GM21526 (cell line): ENCODE measurements at regions not wholly inside any gene's neighbourhood (a gene's known extent, or its start where the extent isn't known, plus 50 kb on each side); places are given as distances from the start of the nearest gene placed in this dataset.

Experiments used
- ATAC-seq: cut with Tn5 transposase; IDR thresholded peaks from one replicate; pipeline ENCODE4 v1.9.1; 2021; ENCODE audit warnings: moderate library complexity; ENCODE audit not compliant: unreplicated experiment, low FRiP score

DNA sequence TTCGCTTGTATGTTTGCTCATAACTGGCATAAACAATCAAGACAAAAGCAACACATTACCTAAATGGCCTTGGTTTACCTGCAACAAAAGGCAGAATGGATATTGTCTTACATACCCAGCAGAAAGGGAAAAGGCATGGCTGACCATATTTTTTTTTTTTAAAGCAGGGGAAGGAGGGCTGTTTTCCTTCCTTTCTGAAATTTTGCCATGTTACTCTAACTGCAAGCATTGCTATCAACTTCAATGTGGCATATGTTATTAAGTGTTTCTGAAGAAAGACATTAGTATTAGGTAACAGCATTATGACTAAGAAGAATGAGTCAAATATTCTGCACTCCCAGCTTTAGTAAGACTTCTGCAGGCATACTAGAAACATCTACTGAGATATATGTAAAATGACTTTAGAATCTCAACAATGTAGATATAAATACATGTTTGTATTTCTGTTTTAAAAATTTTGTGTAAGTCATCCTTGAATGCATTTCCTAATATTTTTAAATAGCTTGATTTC lies 512.6 kb upstream of the FAM241A start:
- no peak for ATAC-seq

DNA sequence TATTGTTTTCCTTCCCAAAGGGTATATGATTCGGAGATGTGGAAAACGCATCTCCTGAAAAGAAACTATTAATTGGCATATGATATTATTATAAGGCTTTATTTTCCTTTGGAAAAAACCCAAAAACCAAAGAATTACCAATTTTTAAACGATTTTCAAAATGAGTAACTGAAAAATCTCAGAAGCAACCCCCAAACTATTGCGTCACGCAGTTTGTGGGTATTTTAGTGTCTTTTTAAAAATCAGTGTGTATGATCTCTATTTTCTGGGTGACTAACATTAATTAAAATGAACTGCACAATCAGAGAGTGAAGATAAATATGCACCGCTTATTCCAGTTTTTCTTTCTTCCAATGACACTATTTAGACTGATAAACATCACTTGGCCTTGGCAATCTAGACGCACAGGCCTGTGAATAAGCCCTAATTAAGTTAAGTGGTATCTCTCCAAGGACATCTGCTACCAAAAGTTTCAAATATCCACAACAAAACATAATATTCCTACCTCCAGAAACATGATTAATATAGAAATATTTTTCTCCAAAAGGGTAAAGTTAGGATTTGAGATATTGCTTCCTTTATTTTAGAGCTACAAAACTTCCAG lies 511.5 kb upstream of the FAM241A start:
- ATAC-seq: no peak

DNA sequence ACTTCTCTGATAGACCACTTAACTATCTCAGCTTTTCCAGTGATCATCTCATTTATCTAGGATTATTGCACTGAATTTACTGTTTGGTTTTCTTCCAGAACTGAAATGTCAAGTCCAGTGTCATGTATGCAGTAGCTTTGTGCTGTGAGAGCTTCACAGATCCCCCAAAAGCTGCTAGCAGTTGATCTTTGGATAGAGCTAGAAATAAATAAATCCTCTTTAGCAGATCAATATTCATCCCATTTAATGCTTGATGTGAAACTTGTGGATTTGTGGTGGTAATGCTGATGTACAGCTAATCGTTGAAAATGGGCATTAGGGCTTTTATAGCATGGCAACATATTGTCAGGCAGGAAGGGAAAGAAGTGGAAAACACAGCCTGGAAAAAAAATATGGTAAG lies 509.6 kb upstream of the FAM241A start:
- no peak for ATAC-seq

DNA sequence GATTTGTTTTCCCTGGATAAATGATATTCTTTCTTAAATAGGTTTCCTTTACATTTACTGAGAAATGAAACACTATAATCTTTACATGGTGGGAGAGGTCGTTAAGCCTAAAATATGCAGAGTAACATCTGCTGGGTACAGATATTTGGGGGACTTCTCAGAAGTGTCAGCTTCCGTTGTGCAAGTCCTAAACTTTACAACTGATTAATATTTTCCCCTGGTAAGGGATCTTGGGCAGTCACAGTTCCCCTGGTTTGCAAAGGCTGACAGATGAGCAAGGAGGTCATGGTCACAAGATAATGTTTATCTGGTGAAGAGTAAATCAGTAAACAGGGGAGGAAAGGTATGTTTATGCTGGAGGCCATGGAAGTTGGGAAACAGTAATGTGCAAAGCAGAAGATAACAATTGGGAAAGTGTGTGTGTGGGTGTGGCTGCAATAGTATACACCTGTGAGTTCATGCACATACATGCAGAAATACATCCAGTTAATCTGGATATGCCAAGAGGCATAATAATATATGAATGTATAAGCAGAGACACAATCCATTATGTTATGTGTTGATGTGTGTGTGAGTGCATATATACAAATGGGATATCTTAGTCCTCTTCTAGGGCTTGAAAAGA lies 508.2 kb upstream of the FAM241A start:
- ATAC-seq: no peak

DNA sequence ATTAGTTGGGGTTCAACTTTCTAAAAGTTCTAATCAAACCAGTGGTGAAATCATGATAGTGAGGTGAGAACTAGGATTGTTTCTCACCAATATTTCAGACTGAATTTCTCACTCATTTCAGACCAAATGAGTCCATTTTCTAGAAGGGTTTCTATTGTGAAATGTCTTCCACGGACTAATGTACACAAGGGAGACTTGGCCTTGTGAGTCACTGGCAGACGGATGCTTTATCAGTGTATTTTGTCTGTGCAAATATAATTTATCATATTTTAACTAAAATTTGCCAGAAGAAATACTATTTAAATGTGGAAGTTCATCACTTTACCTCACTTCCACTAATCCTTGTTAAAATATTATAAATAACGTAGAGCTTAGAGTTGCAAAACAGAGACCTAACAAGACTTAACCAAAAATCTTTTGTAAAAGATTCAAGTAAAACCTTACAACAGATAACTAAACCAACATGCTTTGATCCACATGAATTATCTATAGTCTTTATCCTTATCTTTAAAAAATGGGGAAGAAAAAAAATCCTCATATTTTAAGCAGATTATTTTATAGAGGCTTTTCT lies 506.0 kb upstream of the FAM241A start:
- ATAC-seq: no peak

DNA sequence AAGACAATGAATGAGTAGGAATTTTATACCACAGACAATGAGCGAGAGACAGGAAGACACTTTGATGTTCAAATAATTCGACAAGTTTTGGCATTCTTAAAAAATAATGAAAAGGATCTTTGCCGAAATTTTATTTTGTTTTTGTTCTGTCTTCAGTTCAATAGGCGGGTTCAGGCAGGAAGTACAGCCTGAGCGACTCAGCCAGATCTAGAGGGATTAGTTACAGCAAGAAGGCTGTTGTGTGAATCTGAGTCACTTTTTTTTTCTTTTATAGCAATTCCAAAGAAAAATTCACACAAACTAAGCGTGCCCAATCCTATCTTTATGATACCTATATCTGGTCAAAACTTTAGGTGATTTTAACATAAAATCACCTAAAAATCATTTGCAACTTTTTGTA lies 505.4 kb upstream of the FAM241A start:
- ATAC-seq: no peak

DNA sequence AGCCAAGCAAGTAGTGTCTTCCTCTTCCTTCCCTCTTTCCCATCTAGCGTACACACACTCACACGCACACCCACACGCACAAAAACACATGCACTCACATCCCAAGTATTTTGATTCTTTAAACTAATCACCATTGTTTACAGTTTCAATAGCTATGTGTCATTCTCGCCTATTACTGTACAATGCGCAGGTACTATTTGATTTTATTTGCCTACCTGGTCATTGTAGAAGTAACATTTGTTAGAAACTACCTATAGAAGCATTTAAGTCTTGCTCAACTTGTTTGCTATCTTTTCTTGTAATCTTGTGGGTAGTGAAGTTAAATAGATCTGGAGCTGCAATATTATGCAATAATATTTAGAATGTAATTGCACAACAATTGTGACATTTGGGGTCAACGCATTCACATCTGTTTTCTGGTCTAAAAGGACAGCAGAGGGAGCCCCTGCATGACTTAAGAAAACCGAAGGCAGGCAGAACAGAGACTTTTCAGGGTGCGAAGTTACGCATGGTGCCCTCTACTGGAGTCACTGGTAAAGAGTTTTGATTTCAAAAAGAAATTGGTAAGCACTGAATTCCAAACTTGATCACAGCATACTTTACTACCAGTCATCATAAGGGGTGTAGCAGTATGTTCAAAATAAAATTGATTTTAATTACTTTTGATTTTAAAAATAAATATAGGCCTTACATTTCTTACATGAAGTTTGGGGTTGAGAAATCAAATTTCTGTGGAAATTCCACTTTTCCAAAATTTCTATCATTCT lies 503.3 kb upstream of the FAM241A start:
- peak; percentile 96 for ATAC-seq

DNA sequence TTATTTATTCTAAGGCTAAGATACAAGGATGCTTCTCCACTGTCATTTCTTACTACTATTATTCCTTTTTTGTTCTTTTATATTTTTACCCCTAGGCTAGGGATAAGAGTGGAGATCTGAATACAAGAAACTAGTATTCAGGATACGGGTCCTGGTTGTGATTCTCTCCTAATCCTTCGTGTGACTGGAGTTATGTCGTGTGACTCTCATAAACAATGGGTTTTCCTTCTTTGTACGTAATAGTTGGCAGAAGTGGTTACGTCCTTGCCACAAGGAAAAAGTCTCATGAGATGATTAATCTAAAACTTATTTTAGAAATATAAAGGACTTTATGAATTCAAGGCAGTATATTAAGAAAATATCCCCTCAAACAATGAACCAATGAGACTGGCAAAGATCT lies 497.2 kb upstream of the FAM241A start:
- no peak for ATAC-seq

DNA sequence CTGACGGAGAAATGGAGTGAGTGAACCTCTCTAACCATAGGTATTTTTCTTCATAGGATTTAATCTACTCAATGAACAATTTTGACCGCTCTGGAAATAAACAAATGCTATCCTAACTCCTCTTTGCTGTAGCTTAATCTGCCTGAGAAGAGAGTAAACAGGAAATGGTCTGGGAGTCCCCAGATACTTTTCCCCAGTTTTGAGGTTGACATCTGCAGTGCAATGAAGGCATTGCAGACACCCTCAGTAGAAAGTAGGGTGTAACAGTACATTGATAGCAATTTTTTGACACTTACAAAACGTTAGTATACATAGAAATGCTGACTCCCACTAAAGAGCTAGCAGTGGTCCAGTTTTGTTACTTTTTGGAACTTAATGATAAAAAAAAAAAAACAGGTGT lies 495.9 kb upstream of the FAM241A start:
- ATAC-seq: no peak

DNA sequence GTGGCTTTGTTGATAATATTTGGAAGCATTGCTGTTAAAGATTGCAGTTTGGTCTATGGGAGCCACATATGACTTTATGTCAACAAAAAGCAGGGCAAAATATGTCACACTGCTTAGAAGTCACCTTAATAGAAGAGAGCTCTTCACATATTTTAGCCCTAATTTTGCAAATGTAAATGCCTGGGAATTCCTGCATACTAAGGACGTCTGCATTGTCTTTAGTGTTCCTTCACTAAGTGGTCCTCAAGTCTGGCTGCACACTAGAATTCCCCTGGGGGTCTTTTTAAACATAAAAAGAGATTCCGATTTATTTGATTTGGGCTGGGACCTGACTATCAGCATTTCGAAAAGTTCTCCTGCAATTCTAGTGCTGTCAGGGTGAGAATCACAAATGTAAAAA lies 495.1 kb upstream of the FAM241A start:
- ATAC-seq: no peak

DNA sequence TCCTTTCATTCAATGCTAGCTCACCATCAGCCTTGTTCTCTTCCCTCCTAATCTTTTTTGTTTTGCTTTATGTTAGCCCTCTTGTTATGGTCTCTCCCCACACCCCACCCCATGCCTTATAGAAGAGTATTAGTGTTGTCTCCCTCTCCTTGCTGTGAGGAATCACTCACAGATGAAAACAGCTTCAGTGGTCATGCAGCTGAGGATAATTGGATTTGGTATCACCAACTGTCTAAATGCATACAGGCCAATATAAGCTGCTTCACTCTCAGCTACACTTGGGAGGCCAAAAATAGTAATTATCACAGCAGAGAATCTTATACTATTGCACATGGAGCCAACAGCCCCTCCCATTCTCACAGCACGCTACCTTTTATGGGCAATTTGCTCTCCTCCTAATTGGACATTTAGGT lies 494.6 kb upstream of the FAM241A start:
- ATAC-seq: no peak

DNA sequence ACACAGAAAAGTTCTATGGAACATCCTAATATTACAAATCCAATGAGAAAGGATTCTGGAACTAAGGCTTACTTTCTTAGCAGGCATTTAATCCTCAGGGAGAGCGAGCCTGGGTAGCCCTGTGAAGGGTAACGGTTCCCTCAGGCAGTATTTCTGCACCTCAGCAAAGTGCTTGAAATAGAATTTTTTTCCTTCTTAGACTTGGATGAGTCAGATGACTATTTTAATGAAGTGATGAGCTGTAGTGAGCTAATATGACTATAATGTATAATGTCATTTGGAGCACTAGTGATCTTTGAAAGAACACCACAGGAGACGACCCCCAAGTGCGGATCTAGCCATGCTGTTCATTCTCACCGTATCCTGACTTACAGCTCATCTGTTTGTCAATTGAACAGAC lies 493.0 kb upstream of the FAM241A start:
- ATAC-seq: no peak

DNA sequence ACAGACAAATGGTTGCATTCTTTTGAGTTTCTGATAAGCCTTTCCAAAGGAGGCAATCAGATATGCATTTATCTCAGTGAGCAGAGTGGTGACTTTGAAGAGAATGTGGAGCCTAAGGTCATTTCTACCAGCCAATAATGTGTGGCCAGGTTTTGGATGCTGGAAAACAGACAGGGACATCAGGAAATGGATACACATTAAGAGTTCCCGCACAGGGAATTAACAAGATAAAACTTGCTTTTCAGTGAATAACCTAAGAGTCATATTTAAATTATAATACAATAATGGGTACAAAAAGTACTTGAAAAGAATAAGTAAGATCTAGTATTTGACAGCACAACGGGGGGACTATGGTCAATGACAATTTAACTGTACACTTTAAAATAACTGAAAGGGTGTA lies 492.3 kb upstream of the FAM241A start:
- ATAC-seq: no peak

DNA sequence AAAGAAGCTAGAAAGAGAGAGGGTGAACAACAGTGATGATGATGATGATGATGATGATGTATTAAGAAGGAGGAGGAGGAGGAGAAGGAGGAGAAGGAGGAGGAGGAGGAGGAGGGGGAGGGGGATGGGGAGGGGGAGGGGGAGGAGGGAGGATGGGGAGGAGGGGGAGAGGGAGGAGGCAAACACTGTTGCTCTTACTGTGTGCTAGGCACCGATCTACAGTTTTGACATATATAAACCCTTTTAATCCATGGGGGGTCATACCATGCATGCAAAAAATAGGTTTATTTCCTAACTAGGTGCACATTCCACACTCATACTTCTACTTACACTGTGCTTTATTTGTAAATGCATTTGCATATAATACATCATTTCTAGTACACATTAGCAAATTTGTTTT lies 482.8 kb upstream of the FAM241A start:
- ATAC-seq: no peak

DNA sequence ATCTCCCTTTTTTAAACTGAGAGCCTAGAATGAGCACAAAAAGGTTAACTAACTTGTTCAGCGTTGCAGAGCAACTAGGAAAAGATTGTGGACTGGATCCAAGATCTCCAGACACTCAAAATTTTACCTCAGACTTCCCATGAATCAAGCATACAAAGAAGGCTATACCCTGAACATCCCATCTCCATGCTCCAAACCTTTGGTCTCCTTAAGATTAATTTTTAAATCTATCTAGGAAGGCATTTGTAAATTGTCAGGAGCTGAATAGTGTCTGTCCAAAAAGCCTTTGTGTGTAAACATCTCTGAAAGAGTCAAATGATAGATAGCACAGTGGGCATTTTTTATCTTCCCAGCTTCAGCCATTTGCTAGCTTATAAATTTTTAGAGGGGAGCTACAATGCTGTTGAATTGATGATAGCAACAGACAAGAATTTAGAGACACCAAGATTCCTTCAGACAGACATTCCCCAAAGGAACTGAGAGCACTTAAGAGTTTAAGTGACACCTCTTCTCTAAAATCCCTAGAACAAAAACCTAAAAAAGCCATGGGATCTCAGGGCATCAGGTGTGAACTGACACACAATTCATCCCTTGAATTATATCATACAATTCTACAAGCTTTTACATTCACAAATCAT lies 480.8 kb upstream of the FAM241A start:
- no peak for ATAC-seq

DNA sequence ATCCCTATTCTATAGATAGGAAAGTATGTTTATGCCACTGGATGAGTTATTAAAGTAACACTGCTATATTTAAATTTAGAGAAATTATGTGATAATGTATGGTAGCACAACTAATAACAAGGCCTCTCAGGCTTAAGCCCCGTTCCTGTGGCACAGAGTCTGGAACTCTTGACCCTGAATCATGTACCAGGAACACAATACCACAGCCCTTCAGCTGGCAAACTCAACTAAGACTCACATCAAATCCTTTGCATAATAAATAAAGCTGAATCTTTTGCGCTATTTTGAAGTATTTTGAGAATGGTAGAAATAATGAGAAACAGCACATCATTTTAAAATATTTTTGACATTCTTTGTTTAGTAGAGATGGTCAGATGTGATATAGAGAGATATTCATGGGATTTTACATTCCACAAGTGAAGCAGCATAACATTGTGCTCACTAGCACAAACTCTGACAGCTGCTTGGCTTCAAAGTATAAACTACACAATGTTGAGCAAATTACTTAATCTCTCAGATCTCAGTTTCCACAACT lies 478.4 kb upstream of the FAM241A start:
- no peak for ATAC-seq

DNA sequence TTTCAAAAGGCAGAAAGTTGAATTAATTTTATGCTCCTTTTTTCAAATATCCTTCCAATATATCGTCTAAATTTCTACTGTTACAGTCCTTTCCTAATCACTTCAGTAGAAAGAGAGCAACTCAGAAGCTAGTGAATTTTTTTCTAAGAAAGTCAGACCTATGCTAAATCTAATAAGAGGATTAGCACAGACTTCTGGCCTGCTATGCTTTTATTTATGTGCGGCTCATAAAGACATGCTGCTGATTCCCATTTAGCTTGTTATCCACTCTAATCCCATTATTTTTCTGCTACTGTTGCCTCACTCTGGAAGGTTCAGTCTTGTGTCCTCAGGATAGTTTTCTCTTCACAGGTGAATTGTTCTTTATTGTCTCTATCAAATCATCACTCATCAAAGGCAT lies 473.5 kb upstream of the FAM241A start:
- ATAC-seq: no peak

DNA sequence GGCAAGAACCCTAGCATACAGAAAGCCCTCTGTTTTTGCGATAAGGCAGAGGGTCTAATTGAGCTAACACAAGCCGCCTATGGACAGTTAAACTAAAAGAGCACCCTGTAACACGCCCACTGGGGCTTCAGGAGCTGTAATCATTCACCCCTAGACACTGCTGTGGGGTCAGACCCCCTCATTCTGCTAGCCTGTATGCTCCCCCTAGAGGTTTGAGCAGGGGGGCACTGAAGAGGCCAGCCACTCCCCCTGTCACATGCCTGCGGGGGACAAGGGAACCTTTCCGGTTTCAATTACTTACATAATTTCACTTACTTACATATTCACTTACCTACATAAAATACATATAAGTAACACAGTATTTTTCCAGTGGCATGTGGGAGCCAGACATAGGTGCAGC lies 469.5 kb upstream of the FAM241A start:
- ATAC-seq: no peak

DNA sequence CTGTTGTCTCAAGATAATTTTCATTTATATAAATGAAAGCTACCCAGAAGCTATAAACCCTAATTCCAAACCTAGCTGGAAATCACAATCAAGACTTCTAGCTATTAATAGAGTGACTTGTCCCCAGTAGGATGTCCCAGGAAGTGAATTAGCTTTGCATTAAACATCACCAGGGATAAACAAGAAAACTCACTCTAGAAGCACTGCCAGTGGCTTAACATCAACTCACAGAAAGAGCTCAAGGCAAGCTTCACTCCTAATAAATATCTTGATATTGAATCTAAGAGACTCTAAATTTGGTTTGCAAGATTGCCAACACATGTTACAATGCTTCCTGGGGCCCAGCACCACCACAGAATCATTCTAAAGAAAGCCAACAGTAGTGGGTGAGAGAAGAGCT lies 468.7 kb upstream of the FAM241A start:
- no peak for ATAC-seq

DNA sequence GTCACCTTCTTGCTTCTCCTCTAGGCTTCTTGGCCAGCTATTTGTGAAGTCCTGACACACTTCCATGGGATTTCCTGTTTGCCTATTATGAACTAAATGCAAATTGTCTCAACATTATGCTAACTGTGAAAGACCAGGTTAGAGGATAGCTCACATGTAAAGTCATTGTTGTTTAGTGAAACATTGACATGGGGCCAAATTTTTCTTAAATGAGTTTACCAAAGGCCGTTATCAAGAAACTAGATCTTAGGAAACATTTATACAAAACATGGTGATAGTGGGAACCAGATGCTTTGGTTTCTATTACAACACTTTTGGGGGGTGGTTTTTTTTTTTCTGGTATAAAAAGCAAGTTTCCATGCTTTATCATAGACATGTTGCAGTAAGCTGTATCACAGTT lies 466.8 kb upstream of the FAM241A start:
- no peak for ATAC-seq

DNA sequence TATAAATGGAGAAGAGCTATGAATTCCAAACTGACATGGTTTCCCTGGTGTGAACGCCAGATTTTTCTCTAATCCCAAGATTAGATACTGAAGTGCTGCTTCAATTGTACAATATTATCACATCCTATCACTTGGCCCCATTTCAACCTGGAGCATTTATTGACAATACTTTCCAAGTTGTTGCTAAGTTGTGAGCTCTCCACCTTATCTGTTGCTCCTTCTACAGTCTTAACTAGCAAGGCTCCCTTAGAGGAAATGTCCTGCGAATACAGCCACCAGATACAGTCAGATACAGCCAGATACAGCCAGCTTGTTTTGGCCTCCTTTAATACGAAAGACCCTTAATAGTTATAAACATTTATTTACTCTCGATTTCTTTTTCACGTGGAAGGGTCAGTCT lies 466.3 kb upstream of the FAM241A start:
- ATAC-seq: no peak
